Muscle of leg (tissue), 3 donors: ENCODE measurements at regions not wholly inside any gene's neighbourhood (a gene's known extent, or its start where the extent isn't known, plus 50 kb on each side); places are given as distances from the start of the nearest gene placed in this dataset.
"Not testable (repeated sequence)": the region's sequence is repeated elsewhere in the genome, so short reads cannot be mapped to it uniquely, and the experiment has no call there.

Source experiments
- DNase-seq: peaks from one replicate; pipeline ENCODE4 v3.0.0; 2013
- H3K27ac ChIP-seq: one replicate; pipeline ENCODE4 v1.5.1; 2013; ENCODE audit warnings: mild to moderate bottlenecking, low read length, control low read depth
- H3K27me3 ChIP-seq: one replicate; pipeline ENCODE4 v1.6.1; 2013; ENCODE audit warnings: low read length; ENCODE audit not compliant: control insufficient read depth, insufficient read depth
- H3K36me3 ChIP-seq: one replicate; pipeline ENCODE4 v1.6.1; 2013; ENCODE audit warnings: low read length; ENCODE audit not compliant: control insufficient read depth, insufficient read depth
- H3K4me1 ChIP-seq: one replicate; pipeline ENCODE4 v1.6.1; 2013; ENCODE audit warnings: low read length; ENCODE audit not compliant: control insufficient read depth, insufficient read depth
- H3K4me3 ChIP-seq: one replicate; pipeline ENCODE4 v1.5.1; 2013; ENCODE audit warnings: low read length, control low read depth
- H3K9me3 ChIP-seq: replicated peaks from 2 replicates; pipeline ENCODE4 v1.6.1; 2013; ENCODE audit warnings: low read depth, low read length; ENCODE audit not compliant: control insufficient read depth
- WGBS: methylation state at CpG from one replicate; pipeline ENCODE4 v1.1.5; 2013; ENCODE audit warnings: missing lambda C conversion rate; ENCODE audit not compliant: insufficient coverage; 5-methylcytosine and 5-hydroxymethylcytosine counted together

DNA sequence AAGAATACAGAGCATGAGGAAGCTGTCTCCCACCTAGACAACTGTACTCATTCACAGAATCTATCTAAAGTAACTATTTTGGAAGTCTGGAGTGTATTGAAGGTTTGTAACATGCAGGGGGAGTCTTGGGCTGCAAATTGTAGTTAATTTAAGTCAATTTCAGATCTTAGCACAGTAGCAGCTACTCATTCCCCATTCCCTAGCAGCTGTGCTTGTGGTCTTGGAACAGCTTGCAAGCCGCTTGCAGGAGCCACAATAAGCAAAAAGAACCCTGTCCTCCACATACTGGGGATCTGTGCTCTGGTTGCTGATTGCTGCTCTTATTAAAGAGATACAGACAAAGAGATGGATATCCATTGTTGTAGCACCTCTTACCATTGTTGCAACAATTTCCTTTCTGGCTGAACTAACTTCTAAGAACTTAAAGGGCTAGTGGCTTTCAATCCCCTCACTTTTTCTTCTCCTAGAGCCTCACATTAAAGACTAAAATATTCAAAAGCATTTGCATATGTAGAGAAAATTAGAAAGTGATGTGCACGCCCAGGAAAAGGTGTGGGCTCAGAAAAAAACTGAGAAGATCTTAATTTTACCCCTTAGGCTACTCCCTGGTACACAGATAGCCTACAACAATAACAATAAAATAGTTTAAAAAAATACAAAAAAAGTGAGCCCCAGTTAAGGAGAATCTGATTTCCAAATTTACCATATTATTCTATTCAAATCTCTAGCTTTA is 1775.1 kb upstream of the PIK3C3 start:
- WGBS: no CpG with 5 or more reads among the region's 2 CpGs
- DNase-seq: no peak
- Histone ChIP-seq H3K4me3 (no peak overlapping the region), H3K27me3 (no peaks in the 10 kb centered on the region), H3K4me1 (peaks cover 2% of the 10 kb centered on the region), H3K27ac (no peak overlapping the region), H3K36me3 (no peaks in the 10 kb centered on the region), H3K9me3 (no peaks in the 10 kb centered on the region)

DNA sequence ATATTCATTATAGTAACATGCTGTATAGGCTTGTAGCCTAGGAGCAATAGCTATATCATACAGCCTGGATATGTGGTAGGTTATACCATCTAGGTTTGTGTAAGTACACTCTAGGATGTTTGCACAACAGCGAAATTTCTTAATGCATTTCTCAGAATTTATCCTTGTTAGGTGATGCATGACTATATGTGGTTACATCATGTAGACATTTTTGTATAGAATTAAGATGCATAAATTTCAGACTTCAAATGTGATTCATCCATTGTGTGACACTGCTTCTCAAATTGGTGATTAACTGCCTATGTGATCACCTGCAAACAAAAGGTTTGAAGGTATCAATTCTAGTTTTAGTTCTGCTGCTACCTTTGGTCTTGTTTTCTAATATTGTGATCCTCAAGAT is 1787.0 kb upstream of the PIK3C3 start:
- no peaks in the 10 kb centered on the region for H3K4me1 ChIP-seq
- DNase-seq: no peak
- H3K9me3 ChIP-seq: no peaks in the 10 kb centered on the region
- H3K36me3 ChIP-seq: no peaks in the 10 kb centered on the region
- H3K27ac ChIP-seq: no peak overlapping the region
- WGBS: no CpG with 5 or more reads among the region's 1 CpG
- no peaks in the 10 kb centered on the region for H3K27me3 ChIP-seq
- H3K4me3 ChIP-seq: no peak overlapping the region

DNA sequence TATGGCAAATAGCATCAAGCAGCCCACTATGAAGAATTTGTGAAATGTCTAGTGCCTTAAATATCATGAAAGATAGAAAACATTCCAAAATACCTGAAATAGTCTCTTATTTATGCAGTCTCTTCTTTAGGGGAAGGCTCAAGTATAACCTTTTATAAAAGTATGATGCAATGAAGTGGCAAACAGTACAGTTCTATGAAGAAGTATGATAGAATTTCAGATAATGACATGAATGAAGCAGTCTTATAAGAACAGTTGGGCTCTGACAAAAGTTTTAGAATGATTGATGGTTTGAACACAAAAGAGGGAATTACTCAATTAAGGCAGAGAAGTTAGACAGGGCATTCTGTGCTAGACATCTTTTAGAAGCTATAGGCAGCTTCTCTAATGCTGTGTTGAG is 1791.8 kb upstream of the PIK3C3 start:
- H3K4me3 ChIP-seq: no peak overlapping the region
- no peak for DNase-seq
- H3K27me3 ChIP-seq: no peaks in the 10 kb centered on the region
- H3K27ac ChIP-seq: no peak overlapping the region
- no peaks in the 10 kb centered on the region for H3K9me3 ChIP-seq
- H3K4me1 ChIP-seq: no peaks in the 10 kb centered on the region
- no peaks in the 10 kb centered on the region for H3K36me3 ChIP-seq

DNA sequence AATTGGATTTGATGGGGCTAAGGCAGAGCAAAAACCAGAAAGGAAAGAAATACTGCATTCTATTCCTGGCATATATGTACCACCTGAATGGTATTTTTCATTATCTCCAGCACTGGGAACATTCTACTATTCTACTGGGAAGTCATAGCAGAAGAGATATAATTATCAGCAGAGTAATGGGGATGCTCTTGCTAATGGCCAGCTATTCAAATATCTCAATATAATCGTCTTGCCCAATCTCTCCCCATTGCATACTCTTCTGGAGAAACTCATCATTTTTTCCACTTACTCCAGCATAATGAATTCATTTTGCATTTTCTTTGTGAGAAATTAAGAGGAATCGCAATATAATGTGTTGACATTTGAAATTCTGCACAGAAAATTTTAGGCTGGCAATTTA is 1794.7 kb upstream of the PIK3C3 start:
- Histone ChIP-seq H3K27me3 (no peaks in the 10 kb centered on the region), H3K27ac (no peak overlapping the region), H3K4me1 (no peaks in the 10 kb centered on the region), H3K4me3 (no peak overlapping the region), H3K9me3 (no peaks in the 10 kb centered on the region), H3K36me3 (no peaks in the 10 kb centered on the region)
- no peak for DNase-seq
- no CpG with 5 or more reads among the region's 2 CpGs for WGBS

DNA sequence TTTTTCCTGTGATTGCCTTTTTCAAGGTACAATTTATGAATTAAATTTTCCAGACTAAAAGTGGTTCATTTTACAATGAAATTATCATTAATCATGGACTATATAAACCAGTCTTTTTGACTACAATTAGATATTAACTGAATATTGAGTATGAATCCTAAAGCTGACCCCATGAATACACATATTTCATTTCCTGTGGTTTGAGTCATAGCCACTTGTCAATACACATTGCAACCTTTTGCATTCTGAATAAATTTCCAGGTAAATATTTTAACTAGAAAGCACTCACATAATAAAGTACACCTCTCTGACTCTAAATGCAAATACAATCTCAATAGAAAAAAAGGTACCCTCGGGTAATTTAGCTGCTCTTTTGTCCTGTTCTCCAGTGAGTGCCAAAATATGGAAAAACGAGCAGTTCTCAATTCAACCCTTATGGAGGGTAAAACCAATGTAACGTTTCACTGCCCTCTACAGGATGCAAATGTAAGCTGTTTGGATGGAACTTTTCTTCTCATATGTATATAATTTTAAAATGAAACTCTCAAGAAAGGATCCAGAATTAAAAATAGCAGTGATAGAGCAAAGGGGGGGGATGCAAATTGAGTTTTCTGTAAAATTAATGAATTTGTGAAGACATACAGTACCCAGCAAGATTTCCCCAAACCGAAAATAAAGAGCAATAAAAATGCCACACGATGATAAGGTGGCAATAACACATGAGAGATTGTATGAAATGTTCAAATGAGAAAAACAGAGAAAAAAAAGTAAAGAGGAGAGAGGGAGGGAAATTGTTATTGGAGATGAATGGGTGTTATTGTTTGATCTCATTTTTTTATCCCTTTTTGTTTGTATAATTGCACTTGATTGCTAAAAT is 1795.7 kb upstream of the PIK3C3 start:
- WGBS: 40% methylated on average over 1 of the region's 5 CpGs
- no peaks in the 10 kb centered on the region for H3K36me3 ChIP-seq
- H3K9me3 ChIP-seq: no peaks in the 10 kb centered on the region
- DNase-seq: peak; percentile 61
- no peaks in the 10 kb centered on the region for H3K27me3 ChIP-seq
- no peaks in the 10 kb centered on the region for H3K4me1 ChIP-seq
- no peak overlapping the region for H3K27ac ChIP-seq
- H3K4me3 ChIP-seq: no peak overlapping the region

DNA sequence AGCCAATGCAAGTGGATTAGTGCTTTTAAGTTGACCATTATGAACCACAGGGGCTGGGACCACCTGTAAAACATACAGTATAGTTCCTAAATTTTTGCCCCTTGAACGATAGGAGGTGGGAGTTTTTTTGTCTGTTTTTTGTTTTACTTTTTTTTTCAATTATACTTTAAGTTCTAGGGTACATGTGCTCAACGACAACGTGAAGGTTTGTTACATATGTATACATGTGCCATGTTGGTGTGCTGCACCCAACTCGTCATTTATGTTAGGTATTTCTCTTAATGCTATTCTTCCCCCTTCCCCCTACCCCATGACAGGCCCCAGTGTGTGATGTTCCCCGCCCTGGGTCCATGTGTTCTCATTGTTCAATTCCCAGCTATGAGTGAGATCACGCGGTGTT is 1797.9 kb upstream of the PIK3C3 start:
- WGBS: no CpG with 5 or more reads among the region's 7 CpGs
- Histone ChIP-seq H3K36me3 (no peaks in the 10 kb centered on the region), H3K4me3 (no peak overlapping the region)

DNA sequence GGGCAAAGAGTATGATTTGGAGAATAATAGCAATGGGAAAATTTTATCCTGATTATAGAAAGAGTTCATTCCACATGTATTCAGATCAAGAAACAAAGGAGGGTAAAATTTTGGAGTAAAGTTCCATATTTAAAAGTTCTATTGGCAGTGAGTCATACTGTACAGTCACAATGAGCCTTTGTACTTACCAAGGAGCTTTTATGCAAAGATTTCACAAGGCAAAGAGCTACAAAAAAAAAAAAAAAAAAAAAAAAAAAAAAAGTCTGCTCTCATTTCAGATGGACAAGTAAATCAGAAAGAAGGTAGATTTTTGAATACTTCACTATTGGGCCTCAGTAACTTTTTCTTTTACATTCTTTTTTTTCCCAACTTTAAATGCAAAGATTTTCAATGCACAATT is 1802.2 kb upstream of the PIK3C3 start:
- no peak for DNase-seq
- Histone ChIP-seq H3K36me3 (no peaks in the 10 kb centered on the region), H3K27ac (no peak overlapping the region), H3K4me3 (no peak overlapping the region), H3K27me3 (no peaks in the 10 kb centered on the region), H3K9me3 (no peaks in the 10 kb centered on the region), H3K4me1 (no peaks in the 10 kb centered on the region)

More for the DNA sequence above, 1797.9 kb upstream of the PIK3C3 start:
- Histone ChIP-seq H3K27ac (no peak overlapping the region), H3K9me3 (no peaks in the 10 kb centered on the region), H3K27me3 (no peaks in the 10 kb centered on the region), H3K4me1 (no peaks in the 10 kb centered on the region)
- no peak for DNase-seq

DNA sequence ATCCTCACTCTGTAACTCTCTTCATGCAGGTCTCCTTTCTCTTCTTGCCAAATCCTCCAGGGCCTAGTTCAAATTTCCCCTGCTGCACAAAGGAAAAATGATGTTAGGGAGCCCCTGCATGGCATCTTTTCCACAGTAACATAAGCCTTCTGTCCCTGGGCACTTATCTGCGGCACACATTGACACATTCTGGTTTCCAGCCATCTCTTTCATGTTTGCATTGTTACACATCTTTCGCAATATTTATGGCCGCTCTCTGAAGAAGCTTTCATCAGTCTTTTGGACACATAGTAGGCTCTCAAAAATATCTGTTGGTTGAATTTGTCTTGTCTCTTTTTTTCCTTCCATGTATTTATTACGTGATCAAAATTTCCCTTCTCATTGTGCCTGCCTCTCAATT is 1806.1 kb upstream of the PIK3C3 start:
- Histone ChIP-seq H3K27me3 (no peaks in the 10 kb centered on the region), H3K4me1 (no peaks in the 10 kb centered on the region), H3K27ac (no peak overlapping the region), H3K9me3 (no peaks in the 10 kb centered on the region), H3K36me3 (no peaks in the 10 kb centered on the region), H3K4me3 (no peak overlapping the region)
- WGBS: 83% methylated on average over 2 of the region's 4 CpGs
- DNase-seq: no peak

DNA sequence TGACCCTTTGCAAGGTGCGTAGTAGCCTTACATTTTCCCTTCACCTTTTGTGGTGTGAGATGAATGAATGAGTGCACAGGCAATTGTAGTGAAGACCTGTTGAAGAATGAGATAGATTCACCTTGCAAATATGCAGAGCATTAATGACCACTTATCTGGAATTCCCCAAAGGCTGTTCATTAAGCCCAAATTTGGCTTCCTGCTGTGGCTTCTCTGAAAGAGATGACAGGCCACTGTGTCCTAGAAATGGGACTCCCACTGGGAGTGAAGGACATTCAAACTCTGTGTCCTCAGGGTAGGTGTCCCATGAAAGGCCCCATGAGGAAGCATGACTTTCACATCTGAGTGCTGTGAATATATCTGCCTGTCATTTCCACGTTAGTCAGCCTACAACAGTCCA is 1821.8 kb upstream of the PIK3C3 start:
- peaks cover 6% of the 10 kb centered on the region for H3K9me3 ChIP-seq
- no peaks in the 10 kb centered on the region for H3K36me3 ChIP-seq
- H3K27me3 ChIP-seq: no peaks in the 10 kb centered on the region
- no peak for DNase-seq
- no peak overlapping the region for H3K4me3 ChIP-seq
- H3K27ac ChIP-seq: no peak overlapping the region
- H3K4me1 ChIP-seq: no peaks in the 10 kb centered on the region
- WGBS: no CpG with 5 or more reads among the region's 2 CpGs

DNA sequence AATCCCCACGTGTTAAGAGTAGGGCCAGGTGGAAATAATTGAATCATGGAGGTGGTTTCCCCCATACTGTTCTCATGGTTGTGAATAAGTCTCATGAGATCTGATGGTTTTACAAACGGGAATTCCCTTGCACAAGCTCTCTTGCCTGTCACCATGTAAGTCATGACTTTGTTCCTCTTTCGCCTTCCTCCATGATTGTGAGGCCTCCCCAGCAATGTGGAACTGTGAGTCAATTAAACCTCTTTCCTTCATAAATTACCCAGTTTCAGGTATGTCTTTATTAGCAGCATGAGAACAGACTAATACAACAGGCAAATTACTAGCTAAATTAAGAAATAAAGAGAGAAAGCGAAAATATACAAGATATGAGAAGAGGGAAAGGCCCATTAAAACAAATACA is 1822.6 kb upstream of the PIK3C3 start:
- WGBS: 80% methylated on average over 1 of the region's 4 CpGs
- not testable (repeated sequence) for H3K27me3 ChIP-seq, H3K4me1 ChIP-seq, H3K4me3 ChIP-seq, H3K27ac ChIP-seq, DNase-seq, H3K9me3 ChIP-seq, H3K36me3 ChIP-seq
